Germinal center (tissue), 1 donor: ENCODE measurements at regions not wholly inside any gene's neighbourhood (a gene's known extent, or its start where the extent isn't known, plus 50 kb on each side); places are given as distances from the start of the nearest gene placed in this dataset.
"Not testable (repeated sequence)": the region's sequence is repeated elsewhere in the genome, so short reads cannot be mapped to it uniquely, and the experiment has no call there.

ENCODE experiments used
- DNase-seq: peaks from one replicate; pipeline ENCODE4 v3.0.0; 2012; ENCODE audit warnings: mixed read lengths, low spot score

DNA sequence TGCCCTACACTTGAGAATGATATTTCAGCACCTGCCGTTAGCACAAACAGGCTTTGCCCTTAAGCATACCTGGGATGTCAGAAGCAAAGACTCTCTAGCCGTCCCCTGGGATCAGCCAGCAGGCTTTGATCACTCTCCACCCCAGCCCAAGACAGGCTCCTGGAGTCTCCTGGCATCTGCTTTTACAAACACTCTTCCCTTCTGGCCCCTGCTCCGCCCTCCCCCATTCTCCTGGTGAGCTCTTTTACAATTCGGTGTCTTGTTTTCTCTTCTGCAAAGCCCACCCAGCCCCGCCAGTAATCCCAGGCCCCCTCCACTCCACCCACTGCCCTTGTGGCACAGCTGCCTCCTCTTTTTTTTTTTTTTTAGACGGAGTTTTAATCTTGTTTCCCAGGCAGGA, 50.4 kb downstream of the KATNIP start:
- no peak for DNase-seq

GRCh38 chr16:27602103-27602502, 52.2 kb downstream of the KATNIP start:
- DNase-seq: no peak

DNA sequence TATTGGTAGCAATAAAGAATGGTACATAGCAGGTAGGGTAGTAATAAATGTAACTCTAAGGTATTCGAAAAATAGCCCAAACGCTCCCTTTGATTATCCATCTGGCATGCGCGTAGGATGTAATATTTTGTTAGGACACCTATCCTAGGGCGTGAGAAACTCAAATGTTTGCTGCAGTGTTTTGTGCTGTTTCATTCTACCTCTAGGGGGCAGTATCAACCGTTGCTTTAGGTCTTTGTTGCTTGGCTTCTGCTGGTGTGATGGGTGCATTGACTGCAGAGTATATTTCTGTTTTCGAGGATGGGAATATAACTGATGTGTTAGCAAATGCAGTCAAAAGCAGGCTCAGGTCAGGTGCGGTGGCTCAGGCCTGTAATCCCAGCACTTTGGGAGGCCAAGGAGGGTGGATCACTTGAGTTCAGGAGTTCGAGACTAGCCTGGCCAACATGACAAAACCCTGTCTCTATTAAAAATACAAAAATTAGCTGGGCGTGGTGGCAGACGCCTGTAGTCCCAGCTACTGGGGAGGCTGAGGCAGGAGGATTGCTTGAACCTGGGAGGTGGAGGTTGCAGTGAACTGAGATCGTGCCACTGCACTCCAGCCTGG, 55.7 kb downstream of the KATNIP start:
- peak; percentile 28 for DNase-seq

GRCh38 chr16:27611340-27611739, 61.4 kb downstream of the KATNIP start:
- DNase-seq: no peak

DNA sequence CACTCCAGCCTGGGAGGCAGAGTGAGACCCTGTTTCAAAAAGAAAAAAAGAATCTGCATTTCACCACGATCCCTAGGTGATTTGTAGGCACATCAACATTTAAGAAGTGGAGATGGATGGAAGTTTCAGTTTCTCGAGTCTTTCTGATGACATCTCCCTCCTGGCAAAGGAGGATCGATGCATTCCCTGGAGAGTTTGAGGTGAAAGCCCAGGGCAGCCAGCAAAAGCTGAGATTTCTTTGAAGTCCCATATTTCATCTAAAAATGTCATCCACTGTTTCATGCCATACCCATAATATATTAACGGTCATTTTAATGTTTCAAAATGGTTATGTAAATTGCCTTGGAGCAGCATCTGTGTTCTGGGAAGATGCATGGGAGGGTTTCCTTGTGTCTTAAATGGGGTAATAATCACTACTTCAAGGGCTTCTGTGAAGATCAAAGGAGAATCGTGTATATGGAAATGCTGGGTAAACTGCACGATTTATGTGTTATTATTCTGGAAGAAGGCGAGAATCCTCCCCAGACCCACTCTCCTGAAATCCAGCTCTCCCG, 63.4 kb downstream of the KATNIP start:
- no peak for DNase-seq

DNA sequence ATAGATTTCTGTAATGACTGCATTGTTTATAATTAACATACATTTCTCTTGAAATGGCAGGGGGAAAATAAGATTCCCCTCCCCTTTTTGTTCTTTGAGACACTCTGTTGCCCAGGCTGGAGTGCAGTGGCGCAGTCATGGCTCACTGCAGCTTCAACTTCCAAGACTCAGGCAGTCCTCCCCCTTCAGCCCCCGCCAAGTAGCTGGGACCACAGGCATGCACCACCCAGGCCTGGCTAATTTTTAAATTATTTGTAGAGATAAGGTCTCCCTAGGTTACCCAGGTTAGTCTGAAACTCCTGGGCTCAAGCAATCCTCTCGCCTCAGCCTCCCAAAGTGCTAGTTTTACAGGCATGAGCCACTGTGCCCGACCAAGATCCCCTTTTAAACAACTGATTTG, 67.7 kb downstream of the KATNIP start:
- DNase-seq: no peak

- DNase-seq: no peak
These were observed 68.2 kb downstream of the KATNIP start for GRCh38 chr16:27618165-27618564.

DNA sequence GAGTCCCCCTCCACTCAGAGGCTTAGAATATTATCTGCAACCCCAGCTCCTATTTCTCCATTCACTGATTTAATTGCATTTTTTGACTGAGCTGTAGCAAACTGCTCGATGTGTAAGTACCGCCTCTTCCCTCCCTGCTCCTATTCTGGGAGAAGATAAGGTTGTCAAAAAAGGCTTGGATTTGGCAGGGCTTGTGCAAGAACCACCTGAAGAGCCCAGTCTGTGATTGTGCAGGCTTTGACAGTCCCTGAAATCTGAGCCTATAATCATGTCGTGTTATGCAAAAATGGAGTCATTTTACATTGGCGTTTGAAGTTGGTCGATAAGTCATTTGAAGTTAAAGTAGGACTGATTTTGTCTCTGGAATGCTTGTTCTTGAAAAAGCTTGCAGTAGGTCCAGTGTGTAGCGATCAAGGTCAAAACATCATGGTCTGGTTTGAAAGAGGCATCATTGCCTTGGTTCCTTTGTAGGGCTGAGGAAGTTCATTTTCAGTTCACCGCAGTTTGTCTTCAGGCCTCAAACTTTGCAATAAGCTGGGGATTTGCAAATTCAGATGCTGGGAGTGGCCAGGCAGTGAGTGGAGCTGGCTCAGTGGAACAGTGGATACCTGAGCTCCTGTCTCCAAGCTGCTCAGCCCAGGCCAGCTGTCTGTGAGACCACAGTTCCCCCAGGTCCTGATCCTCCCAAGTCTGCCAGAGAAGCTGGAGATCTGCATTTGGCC, 68.8 kb downstream of the KATNIP start:
- no peak for DNase-seq

DNA sequence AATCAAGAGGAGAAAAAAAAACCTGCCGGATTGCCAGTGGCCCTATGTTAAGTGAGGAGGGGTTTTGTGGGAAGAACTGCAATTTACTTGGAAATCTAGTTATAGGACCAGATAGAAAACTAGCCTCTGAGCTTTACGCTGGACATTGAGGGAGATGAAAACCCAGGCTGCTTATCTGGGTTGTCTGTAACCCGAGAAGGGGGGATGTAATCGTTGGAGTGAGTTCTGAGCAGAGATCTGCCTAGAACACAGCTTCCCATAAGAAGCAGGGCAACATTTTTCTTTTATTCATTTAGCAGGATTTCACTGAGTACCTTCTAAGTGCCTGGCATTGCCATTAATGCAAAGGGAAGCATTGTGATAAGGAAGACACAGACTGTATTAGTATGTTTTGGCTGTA, 70.6 kb downstream of the KATNIP start:
- no peak for DNase-seq

GRCh38 chr16:27624154-27625049, 74.5 kb downstream of the KATNIP start:
- no peak for DNase-seq

- DNase-seq: no peak
These were observed 75.2 kb downstream of the KATNIP start for GRCh38 chr16:27625050-27625697.

DNA sequence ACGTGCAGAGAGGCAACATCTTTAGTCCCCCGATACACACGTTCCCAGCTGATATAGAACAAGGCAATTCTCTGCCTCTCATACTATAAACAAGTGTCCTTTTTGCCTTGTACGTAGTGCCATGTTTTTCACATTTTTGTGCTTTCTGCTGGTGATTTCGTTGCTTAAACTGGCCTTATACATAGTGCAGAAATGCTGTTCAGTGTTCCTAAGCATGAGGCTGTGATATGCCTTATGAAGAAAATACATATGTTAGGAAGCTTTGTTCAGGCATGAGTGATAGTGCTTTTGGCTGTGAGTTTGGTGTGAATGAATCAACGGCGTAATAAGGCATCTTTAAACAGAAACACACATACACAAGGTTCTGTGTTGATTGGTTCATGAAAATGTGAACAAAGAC, 77.2 kb downstream of the KATNIP start:
- DNase-seq: no peak

DNA sequence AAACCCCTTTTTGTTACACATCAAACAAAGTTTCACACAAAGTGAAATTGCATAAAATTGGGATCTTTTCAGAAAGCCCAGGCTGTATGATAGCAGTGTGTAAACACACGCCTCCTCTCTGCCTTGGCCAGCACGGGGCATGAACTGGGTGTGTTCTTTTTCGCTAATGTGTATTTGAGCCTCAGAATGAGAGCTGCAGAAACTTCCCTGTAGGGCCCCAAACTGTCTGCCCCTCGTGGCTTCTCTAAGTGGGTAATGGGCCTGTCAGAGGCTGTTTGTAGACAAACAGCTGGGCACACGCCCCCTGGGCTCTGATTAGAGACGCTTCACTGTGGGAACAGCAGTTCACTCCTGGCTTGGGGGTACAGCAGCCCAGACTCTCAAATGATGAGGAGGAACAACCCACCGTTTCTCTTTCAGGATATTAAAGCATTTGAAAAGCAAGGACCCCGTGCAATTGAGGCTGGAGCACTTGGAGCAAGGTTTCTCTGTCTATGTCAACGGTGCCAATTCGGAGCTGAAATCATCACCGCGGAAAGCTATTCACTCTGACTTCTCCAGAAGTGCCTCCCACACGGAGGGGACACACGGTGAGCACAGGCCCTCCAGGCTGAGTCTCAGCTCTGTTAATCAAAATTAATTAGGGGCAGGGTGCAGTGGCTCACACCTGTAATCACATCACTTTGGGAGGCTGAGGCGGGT, 78.4 kb downstream of the KATNIP start:
- DNase-seq: no peak

DNA sequence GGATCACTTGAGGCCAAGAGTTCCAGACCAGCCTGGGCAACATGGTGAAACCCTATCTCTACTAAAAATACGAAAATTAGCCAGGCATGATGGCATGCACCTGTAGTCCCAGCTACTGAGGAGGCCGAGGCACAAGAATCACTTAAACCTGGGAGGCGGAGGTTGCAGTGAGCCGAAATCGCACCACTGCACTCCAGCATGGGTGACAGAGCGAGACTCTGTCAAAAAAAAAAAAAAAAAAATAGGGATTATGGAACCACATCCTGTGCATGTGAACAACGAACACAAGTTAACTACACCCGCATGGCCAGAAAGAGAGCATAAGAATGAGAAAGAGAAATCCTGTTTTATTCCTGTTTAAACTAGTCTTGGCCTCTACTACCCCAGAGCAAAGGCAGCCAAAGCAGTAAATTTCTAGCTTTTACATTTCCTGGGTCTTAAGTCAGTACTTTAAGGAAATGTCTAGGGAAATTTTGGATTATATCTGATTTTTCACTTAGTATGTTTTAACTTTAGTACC, 79.1 kb downstream of the KATNIP start:
- DNase-seq: not testable (repeated sequence)

DNA sequence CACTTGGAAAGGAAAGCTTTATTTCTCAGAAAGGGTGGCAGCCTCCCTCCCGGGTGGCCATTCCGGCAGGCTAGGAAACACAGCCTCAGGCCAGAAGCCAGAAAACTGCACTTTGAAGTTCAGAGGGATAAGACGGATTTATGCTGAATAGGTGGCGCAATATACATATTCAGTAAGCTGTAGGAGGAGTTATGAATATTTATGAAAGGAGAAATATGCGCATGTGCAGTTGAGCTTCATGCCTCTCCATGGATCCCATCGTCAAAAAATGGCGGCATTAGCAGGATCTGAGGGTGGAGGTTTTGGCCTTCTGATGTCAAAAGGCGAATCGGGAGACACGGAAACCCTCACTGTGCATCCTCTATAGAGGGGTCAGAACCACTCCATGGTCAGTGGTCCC, 82.3 kb downstream of the KATNIP start:
- DNase-seq: no peak

DNA sequence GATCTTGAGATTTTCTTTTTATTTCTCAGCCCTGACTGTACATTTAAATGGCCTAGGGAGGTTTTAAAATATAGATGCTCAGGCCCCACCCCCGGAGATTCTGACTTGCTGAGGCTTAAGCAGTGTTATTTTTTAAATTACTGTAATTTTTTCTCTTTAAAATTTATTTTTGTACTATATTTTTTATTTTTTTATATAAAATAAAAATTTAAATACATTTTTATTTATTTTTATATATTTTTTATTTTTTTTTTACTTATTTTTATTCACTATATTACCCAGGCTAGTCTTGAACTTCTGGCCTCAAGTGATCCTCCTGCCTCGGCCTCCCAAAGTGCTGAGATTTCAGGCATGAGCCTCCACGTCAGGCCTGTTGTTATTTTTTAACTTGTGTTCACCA, 83.3 kb downstream of the KATNIP start:
- DNase-seq: no peak

GRCh38 chr16:27633721-27634120, 83.8 kb downstream of the KATNIP start:
- no peak for DNase-seq

DNA sequence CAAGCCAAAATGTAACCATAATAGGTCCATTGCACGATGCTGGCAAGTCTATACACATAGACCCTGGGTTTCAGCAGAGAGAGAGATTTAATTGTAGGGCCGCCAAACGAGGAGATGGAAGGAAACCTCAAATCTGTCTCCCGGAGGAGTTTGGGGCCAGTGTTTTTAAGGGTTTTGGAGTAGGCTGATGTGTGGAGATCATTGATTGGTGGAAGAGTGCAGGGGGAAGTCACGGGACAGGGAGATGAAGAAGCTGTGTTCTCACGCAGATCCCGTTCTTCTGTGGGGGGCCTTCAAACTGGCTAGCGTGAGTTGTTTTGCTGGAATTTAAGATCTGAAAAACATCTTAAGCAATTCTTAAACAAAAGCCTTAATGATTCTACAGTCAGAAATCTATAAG, 84.8 kb downstream of the KATNIP start:
- DNase-seq: no peak

DNA sequence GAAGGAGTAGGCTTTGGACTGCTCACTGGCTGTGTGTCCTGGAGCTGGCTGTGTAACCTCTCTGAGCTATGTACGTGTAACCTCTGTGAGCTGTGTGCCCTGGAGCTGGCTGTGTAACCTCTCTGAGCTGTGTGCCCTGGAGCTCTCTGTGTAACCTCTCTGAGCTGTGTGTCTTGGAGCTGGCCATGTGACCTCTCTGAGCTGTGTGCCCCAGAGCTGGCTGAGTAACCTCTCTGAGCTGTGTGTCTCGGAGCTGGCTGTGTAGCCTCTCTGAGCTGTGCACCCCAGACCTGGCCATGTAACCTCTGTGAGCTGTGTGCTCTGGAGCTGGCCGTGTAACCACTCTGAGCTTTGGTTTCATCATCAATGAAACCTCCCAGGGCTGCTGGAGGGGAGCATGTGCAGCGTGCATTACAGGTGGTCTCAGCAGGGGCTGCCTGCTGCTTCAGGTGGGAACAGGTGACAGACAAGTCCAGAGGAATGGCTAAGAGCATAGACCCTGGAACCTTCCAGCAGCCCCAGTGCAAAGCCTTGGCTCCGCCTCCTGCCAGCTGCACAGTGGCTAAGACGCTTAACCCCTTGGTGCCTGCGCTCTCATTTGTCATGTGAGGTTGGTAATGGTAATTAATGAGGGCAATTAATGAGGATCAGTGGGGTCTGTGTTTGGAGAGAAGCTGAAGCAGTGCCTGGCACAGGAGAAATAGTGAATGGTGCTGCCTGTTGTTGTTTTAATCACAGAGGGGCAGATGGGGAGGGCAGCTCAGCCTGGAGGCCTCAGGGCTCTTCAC, 86.7 kb downstream of the KATNIP start:
- no peak for DNase-seq

- no peak for DNase-seq
These were observed 89.1 kb downstream of the KATNIP start for GRCh38 chr16:27638833-27639560.
